ENCODE measurements at regions not wholly inside any gene's neighbourhood (a gene's known extent, or its start where the extent isn't known, plus 50 kb on each side); places are given as distances from the start of the nearest gene placed in this dataset.

DNA sequence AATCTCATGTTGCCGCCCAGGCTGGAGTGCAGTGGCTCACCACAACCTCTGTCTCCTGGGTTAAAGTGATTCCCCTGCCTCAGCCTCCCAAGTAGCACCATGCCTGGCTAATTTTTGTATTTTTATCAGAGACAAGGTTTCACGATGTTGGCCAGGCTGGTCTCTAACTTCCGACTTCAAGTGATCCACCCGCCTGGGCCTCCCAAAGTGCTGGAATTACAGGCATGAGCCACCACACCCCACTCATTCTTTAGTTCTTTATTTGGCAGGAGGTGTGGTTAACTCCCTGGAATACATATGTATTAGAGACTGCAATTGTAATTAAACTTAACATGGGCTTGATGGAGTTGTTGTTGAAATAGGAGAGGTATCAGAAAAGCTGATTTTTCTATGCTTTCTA is 1396.9 kb upstream of the IGFBP7 start:
- DNase-seq = no peak
- Histone ChIP-seq H3K4me3 (no peak overlapping the region), H3K27me3 (no peaks in the 10 kb centered on the region), H3K27ac (no peak overlapping the region), H3K9me3 (no peaks in the 10 kb centered on the region), H3K4me1 (peaks cover 0 to 3% (median 0%) of the 10 kb centered on the region in 4 donors), H3K36me3 (no peaks in the 10 kb centered on the region)
- 80 to 87% methylated on average over 4 of the region's 4 CpGs for WGBS, 2 donors
- ATAC-seq (ENCODE audit: low FRiP score in 2 of 2) = no peak
- TF ChIP-seq, protein P1, sequence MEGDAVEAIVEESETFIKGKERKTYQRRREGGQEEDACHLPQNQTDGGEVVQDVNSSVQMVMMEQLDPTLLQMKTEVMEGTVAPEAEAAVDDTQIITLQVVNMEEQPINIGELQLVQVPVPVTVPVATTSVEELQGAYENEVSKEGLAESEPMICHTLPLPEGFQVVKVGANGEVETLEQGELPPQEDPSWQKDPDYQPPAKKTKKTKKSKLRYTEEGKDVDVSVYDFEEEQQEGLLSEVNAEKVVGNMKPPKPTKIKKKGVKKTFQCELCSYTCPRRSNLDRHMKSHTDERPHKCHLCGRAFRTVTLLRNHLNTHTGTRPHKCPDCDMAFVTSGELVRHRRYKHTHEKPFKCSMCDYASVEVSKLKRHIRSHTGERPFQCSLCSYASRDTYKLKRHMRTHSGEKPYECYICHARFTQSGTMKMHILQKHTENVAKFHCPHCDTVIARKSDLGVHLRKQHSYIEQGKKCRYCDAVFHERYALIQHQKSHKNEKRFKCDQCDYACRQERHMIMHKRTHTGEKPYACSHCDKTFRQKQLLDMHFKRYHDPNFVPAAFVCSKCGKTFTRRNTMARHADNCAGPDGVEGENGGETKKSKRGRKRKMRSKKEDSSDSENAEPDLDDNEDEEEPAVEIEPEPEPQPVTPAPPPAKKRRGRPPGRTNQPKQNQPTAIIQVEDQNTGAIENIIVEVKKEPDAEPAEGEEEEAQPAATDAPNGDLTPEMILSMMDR (IDR thresholded peaks at IDR 0.05) = no peak
- TF ChIP-seq POLR2A (IDR thresholded peaks at IDR 0.05) (no peak), POLR2AphosphoS5 (IDR thresholded peaks at IDR 0.05) (no peak), EP300 (IDR thresholded peaks at IDR 0.05) (no peak)

DNA sequence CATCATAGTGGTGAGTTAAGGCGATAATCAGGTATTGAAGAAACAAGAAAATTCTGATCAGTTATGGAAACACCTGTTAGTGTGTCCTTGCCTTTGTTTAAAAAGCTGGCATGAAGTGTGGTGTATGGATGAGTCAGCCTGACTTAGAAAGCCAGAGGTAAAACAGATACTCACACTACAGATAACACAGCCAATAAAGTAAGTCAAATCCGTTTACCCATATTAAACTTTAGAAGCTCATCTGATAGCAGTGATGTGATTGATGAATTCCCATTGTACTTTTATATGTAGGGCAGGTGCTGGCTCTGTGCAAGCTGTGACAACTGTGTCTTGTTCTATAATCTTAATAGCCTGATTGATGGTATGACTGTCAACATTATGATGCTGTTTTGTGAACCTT is 1392.7 kb upstream of the IGFBP7 start:
- H3K4me3 ChIP-seq = no peak overlapping the region
- TF ChIP-seq POLR2AphosphoS5 (IDR thresholded peaks at IDR 0.05) = no peak
- no peak for TF ChIP-seq POLR2A (IDR thresholded peaks at IDR 0.05)
- TF ChIP-seq, protein P1 (IDR thresholded peaks at IDR 0.05) = no peak
- TF ChIP-seq EP300 (IDR thresholded peaks at IDR 0.05) = no peak
- H3K4me1 ChIP-seq = no peaks in the 10 kb centered on the region
- DNase-seq = no peak
- ATAC-seq (ENCODE audit: low FRiP score in 2 of 2) = no peak
- WGBS, 2 donors = 75 to 76% methylated on average over 2 of the region's 2 CpGs
- no peak overlapping the region for H3K27ac ChIP-seq
- no peaks in the 10 kb centered on the region for H3K36me3 ChIP-seq
- no peaks in the 10 kb centered on the region for H3K27me3 ChIP-seq
- no peaks in the 10 kb centered on the region for H3K9me3 ChIP-seq

DNA sequence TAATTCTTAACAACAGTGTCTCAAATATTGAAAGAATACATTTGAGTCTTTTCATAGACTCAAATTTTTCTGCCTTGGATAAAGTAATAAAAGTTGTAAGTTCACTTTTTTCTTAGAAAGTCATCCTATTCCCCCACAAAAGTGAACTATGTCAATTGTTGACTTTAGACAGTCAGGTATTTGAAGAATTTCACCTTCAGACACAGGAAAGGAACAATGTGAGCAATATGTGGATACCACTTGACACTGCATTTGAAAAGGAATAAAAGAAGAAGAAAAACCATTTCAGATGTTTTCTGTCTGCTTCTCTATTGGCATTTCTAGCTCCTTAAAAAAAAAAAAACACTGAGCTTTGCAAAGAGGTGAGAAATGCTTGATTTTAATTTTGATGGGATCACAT is 1389.0 kb upstream of the IGFBP7 start:
- Histone ChIP-seq H3K9me3 (no peaks in the 10 kb centered on the region), H3K4me1 (no peaks in the 10 kb centered on the region), H3K36me3 (no peaks in the 10 kb centered on the region), H3K27me3 (no peaks in the 10 kb centered on the region), H3K4me3 (no peak overlapping the region), H3K27ac (no peak overlapping the region)
- TF ChIP-seq, protein P1 (IDR thresholded peaks at IDR 0.05) = no peak
- no peak for TF ChIP-seq POLR2A (IDR thresholded peaks at IDR 0.05)
- no peak for TF ChIP-seq POLR2AphosphoS5 (IDR thresholded peaks at IDR 0.05)
- no peak for TF ChIP-seq EP300 (IDR thresholded peaks at IDR 0.05)
- DNase-seq (no peak), ATAC-seq (ENCODE audit: low FRiP score in 2 of 2) (no peak)

DNA sequence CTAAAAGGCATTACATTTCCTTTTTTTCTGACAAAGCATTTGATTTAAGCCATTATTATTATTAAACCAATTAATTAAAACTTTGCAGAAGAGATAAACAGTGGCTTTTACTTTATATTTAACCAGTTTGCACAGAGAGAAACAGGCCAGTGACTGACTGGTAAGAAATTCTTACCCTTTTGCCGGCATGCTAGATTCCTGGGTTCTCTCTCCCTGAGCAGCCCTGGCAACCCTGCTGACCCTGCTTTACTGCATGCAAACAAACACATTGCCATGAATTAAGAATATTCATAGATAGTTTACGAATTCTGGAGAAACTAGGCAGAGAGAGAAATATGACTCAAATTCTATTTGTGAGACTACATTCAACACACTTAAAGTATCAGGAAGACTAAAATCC is 1381.4 kb upstream of the IGFBP7 start:
- no peaks in the 10 kb centered on the region for H3K9me3 ChIP-seq
- WGBS, 2 donors = 82 to 84% methylated on average over 2 of the region's 2 CpGs

DNA sequence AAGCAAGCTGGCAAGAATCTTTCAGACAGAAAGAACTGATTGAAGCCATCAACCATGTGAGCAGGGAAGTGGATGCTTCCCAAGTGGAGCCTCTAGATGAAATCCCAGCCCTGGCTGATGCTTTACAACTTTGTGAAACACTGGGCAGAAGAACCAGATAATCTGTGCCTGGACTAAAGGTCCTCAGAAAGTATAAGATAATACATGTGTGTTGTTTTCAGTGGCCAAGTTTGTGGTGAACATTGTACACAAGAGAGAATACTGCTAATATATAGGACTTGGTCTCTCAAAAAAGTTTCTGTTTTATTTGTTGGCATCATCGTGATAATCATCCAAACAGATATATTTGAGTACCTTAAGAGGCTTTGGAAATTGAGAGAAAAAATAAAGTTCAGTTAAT is 1367.8 kb upstream of the IGFBP7 start:
- Histone ChIP-seq H3K9me3 (no peaks in the 10 kb centered on the region), H3K4me1 (no peaks in the 10 kb centered on the region), H3K27ac (no peak overlapping the region), H3K36me3 (no peaks in the 10 kb centered on the region), H3K27me3 (no peaks in the 10 kb centered on the region), H3K4me3 (no peak overlapping the region)
- TF ChIP-seq EP300 (IDR thresholded peaks at IDR 0.05) (no peak), POLR2AphosphoS5 (IDR thresholded peaks at IDR 0.05) (no peak), POLR2A (IDR thresholded peaks at IDR 0.05) (no peak)
- TF ChIP-seq, protein P1 (IDR thresholded peaks at IDR 0.05) = no peak
- WGBS, 2 donors = 81 to 85% methylated on average over 1 of the region's 1 CpG
- DNase-seq (no peak), ATAC-seq (ENCODE audit: low FRiP score in 2 of 2) (no peak)

More for the DNA sequence above, 1381.4 kb upstream of the IGFBP7 start:
- TF ChIP-seq, protein P1 (IDR thresholded peaks at IDR 0.05) = no peak
- TF ChIP-seq POLR2A (IDR thresholded peaks at IDR 0.05) (no peak), POLR2AphosphoS5 (IDR thresholded peaks at IDR 0.05) (no peak), EP300 (IDR thresholded peaks at IDR 0.05) (no peak)
- H3K36me3 ChIP-seq = no peaks in the 10 kb centered on the region
- no peak overlapping the region for H3K27ac ChIP-seq
- ATAC-seq (ENCODE audit: low FRiP score in 2 of 2) = no peak
- no peak overlapping the region for H3K4me3 ChIP-seq
- H3K4me1 ChIP-seq = no peaks in the 10 kb centered on the region
- DNase-seq = no peak
- no peaks in the 10 kb centered on the region for H3K27me3 ChIP-seq
